Stimulated activated CD4-positive, alpha-beta T cell treated with anti-CD3 and anti-CD28 coated beads, Interleukin-15, amount 100 ng/mL, for 48 hours (primary cell): ENCODE measurements at regions not wholly inside any gene's neighbourhood (a gene's known extent, or its start where the extent isn't known, plus 50 kb on each side); places are given as distances from the start of the nearest gene placed in this dataset.
"Not testable (repeated sequence)": the region's sequence is repeated elsewhere in the genome, so short reads cannot be mapped to it uniquely, and the experiment has no call there.

Source experiments
- DNase-seq, 2 donors: peaks; one replicate each; pipeline ENCODE4 v3.0.0-alpha.2; 2020; ENCODE audit warnings: low read depth in 2 of 2

DNA sequence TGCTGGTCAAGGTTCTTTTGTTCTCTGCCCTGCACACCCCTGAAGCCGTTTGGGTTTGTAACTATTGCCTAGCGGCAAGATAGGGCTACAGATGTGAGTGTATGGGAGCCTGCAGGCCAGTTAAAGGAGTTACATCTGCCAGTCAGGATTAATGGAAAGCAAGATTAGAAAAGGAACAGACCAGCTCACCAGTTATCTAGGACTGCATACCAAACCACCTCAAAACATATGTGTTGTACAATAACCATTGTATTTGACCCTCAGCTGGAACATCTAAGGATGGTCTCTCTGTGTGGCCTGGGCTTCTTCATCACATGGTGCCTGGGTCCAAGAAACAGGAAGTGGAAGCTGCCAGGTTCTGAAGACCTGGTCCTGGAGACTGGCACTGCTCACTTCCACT lies 52.5 kb upstream of the FBXO28 start:
- DNase-seq, result no peak

DNA sequence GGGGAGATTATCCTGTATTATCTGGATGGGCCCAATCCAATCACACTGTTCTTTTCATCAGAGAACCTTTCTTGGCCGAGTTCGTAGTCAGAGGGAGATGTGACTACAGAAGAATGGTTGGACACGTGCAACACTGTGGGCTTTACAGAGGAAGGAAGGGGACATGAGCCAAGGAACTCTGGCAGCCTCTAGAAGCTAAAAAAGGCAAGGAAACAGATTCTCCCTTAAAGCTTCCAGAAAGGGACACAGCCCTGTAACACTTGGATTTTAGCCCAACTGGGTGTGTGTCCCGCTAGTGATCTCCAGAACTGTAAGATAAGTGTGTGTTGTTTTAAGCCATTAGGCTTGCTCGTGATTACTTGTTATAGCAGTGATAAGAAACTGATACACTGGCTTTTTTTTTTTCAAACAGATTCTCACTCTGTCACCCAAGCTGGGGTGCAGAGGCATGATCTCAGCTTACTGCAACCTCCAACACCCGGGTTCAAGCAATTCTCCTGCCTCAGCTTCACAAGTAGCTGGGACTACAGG lies 53.9 kb upstream of the FBXO28 start:
- DNase-seq, result no peak

DNA sequence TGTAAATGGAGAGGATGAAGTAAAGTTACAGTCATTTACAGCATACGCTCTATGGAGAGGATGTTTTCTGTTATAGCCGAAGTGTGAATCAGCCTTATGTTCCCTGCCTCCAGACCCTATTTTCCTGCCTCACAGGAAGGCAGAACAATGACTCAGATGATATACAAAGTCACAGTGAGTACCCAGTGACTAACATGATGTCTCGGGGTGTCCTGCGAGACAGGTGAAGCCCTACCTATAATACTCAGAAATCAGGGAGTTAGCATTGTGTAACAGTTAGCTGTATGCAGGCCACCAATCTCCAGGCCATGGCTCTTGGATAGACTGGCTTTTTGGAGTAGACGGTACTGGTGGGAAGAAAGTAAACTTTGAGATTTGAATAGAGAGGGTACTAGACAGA lies 55.6 kb upstream of the FBXO28 start:
- no peak for DNase-seq

DNA sequence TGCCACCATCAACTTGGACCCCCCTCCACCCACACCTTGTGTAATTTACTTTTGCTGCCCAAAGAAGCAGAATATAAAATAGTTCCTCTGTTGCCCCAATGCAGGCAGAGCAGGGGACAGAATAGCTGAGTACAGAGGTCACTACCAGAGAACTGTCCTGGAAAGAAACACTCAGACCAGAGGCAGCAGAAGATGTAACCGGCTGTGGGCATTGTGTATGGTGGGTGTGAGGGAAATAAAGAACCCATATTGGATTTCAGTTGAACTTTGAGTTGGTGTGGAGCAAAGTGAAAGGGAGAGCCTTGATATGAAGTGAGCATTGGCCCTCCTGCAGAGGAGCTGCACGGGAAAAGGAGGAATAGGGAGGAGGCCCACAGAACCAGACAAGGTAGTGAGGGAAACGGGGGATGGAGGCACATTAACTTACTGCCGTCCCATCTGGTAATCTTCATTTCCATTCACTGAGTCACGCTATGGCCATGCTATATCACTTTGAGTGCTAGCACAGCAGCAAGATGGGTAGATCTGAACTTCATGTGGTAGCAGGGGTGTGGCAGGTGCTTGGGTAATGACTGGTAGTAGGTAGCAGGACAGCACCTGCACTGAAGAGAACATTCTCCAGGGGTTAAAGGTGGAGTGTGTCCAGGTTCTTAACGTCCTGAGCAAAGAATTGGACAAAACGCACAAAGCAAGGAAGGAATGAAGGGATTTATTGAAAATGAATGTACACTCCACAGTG lies 56.3 kb upstream of the FBXO28 start:
- DNase-seq, result no peak

DNA sequence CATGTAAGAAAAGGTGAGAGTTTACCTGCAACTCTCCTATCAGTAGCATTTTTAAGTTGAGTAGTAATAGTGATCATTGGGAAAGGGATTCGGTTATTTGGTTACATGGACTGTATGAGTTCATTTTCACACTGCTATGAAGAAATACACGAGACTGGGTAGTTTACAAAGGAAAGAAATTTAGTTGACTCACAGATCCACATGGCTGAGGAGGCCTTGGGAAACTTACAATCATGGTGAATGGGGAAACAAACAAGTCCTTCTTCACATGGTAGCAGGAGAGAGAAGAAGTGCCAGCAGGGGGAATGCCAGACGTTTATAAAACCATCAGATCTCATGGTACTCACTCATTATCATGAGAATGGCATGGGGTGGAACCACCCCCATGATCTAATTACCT lies 59.3 kb upstream of the FBXO28 start:
- DNase-seq, result no peak

DNA sequence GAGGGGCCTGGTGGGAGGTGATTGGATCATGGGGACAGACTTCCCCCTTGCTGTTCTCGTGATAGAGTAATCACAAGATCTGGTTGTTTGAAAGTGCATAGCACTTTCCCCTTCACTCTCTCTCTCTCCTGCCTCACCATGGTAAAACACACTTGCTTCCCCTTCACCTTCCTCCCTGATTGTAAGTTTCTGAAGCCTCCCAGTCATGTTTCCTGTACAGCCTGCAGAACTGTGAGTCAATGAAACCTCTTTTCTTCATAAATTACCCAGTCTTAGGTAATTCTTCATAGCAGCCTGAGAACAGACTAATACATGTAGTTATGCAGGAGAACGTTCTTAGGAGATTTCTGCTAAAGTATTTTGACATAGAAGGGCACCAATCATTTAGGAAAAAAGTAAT lies 59.9 kb upstream of the FBXO28 start:
- DNase-seq, result no peak

DNA sequence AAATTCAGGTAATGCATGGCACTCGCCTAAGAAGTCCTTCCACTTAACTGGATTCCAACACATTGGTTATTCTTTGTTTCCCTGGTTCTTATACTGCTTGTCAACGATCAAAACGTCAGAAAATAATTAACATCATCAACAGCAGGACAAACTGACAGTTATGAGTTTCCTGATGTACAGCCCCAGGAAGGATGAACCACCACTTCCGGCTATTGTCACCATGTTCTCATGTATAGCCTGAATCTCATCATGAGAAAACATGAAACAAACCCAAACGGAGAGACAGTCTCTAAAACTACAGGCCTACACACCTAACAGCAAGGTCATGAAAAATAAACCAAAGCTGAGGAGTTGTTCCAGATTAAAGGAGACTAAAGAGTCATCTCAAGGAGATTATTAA lies 60.5 kb upstream of the FBXO28 start:
- DNase-seq, result no peak

DNA sequence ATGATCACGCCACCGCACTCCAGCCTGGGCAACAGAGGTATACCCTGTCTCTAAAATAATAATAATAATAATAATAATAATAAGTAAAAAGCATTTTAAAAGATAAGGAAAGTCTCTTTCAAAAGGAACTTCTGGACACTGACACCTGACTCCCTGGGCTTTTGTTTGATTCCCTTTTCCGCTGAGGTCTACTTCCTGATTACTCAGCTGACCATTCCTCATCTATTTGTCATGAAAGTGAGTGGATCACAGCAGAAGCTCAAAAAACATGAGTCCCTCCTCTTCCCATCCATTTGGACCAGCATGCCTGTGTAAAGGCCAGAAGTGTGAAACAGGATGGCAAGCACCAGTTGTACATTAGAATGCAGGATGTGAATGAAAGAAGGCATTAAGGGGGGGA lies 61.1 kb upstream of the FBXO28 start:
- DNase-seq, result no peak

DNA sequence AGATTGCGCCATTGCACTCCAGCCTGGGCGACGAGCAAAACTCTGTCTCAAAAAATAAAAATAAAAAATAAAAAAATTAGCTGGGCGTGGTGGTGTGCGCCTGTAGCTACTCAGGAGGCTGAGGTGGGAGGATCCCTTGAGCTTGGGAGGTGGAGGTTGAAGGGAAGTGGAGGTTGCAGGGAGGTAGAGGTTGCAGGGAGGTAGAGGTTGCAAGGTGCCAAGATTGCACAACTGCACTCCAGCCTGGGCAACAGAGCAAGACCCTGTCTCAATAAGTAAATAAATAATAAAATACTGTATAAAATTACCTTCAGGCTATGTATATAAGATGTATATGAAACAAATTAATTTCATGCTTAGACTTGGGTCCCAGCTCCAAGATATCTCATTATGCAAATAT lies 62.1 kb upstream of the FBXO28 start:
- not testable (repeated sequence) for DNase-seq

DNA sequence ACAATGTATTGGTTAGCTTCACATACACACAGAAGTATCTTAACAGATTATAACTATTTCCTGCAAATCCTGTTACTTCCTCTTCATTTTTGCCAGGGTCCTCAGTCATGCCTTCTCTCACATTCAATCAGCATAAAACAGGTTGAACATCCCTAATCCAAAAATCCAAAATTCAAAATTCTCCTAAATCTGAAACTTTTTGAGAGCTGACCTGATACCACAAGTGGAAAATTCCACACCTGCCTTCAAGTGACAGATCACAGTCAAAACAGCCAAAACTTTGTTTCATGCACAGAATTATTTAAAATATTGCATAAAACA lies 62.9 kb upstream of the FBXO28 start:
- DNase-seq, result no peak

DNA sequence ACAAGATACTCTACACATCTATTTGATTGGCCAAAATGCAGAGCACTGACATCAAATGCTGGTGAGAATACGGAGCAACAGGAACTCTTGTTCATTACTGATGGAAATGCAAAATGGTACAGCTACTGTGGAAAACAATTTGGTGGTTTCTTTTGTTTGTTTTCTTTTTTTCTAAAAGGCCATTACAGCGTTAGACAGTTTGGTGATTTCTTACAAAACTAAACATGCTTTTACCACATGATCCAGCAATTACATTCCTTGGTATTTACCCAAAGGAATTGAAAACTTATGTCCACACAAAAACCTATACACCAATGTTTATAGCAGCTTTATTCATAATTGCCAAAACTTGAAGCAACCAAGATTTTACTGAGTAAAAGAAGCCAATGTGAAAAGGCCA lies 66.4 kb upstream of the FBXO28 start:
- DNase-seq, result no peak

DNA sequence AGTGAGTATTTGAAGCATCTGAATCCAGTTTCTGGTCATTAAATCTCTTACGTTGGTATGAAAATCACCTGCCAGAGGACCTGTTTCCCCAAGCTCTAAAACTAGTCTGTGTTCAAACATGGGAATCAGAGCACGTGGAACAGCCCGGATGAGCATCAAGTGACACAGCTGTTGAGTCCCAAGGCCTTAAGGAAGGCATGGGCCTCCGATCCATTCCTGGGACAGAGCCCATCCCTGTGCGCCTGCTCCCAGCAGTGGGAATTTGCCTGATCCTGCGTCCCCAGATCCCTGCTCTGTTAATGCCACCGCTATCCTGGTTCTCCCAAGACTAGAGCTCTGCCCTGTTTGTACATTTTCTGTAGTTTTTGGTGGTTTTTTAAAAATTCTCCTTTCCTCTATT lies 68.4 kb upstream of the FBXO28 start:
- no peak for DNase-seq

DNA sequence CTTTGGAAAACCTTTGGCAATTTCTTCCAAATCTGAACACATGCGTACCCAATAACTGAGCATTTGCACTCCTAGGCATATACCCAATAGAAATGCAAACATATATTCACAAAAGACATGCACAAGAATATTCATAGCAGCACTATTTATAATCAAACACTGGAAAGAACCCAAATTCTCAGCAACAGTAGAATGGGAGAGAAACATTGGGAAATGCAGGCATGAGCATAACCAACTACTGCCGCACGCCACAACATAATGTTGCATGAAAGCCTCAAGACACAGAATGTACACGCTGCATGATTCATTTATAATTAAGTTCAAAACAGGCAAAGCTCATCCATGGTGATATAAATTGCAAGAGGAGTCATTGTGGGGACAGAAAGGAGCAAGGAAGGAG lies 69.5 kb upstream of the FBXO28 start:
- DNase-seq, result no peak

DNA sequence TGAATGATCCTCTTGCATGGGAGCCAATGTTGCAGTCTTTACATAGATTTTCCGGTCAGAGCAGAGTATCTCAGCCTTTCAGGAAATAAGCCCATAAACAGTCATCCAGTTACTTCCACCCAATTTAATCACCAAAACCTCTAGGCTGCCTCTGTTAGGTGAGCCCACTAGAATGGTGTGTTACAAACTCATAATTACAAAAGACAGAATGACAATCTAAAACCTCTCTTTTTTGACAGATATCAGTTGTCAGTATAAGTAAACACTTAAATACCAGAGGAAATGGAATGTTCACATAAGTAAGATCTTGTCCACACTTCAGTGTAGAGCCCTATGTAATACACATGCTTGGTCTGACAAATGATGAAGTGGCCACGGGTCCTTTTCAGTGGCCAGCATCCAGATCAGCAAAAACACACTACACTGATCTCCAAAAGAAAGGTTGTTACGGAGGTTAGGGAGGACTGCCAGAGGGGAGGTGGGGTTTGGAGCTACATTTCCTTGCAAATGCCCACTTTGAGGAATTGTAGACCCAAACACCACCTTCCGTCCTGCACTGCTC lies 71.3 kb upstream of the FBXO28 start:
- no peak for DNase-seq

DNA sequence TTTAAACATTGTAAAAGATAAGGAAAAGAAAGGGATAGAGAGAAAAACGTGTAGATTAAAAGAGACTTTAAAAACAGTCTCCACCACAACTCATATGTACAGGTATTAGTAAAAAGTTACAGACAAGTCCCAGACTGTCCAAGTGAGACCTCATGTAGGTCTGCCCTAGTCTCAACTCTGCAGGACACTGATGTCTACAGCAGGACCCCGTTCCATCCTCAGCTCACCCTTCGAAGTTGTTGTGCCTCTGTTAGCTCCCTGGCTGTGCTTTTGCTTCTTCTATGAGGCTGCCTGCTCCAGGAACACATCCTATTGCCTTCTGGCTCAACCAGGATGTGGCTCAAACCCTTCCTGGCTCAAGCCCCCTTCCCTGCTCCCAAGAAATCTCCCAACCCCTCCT lies 72.9 kb upstream of the FBXO28 start:
- DNase-seq, result no peak

DNA sequence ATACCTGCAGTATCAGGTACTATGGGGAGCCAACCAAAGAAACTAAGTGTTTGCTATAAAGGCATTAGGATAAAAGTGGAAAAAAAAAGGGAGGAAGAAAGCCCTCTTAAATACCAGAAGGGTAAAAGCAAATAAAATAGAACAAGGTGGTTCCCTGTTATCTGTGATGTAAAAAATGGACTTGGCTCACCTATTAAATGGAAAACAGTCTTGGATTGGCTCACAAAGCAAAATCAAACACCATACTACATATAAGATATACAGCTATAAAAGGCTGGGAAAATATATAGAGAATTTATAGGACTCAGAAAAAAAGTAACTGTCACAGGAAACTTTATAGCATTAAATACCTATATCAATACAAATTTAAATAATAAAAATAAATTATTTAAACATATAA lies 73.5 kb upstream of the FBXO28 start:
- not testable (repeated sequence) for DNase-seq

DNA sequence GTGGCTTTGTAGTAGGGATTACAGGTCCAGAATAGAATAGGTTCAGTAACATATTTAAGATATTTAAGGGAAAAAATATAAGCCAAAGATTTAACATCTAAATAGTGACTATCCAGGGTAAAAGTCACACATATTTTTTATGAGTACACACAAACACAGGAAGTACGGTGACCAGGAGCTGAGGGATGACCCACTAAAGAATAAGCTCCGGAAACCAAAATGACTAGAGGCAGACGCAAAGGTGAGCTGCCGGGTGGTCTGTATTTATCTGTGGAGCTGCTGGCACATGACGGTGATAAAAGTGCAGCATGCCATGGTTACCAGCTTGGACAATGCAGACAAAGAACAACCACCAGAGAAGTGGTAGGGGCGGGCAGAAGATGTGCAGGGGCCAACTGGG lies 73.9 kb upstream of the FBXO28 start:
- DNase-seq, result not testable (repeated sequence)

DNA sequence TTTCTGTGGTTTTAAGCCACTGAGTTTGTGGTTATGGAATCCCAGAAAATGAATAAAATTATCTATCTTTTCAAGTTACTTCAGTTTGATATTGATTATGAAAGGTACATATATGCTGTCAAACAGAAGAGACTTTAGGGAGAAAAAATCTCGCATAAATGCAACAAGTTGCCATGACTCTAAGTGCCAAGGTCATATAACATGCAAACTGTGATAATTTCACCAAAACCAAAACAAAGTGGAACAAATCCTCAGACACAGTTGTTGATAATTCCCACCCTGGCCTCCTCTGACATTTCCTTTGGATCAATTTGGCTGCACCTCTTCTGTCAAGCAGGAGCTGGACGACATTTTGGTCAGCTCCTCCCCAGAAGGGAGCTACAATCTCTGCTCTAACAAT lies 75.1 kb upstream of the FBXO28 start:
- not testable (repeated sequence) for DNase-seq

DNA sequence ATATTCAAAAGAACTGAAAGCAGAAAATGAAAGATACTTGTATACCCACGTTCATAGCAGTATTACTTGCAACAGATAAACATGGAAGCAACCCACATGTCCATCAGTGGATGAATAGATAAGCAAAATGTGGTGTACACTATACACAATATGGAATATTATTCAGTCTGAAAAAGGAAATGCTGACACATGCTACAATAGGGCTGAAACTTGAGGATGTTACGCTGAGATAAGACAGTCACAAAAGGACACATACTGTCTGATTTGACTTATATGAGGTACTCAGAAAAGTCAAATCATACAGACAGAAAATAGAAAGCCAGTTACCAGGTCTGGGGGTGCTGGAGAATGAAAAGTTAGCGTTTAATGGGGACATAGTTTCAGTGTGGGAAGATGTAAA lies 76.5 kb upstream of the FBXO28 start:
- DNase-seq, result not testable (repeated sequence)

DNA sequence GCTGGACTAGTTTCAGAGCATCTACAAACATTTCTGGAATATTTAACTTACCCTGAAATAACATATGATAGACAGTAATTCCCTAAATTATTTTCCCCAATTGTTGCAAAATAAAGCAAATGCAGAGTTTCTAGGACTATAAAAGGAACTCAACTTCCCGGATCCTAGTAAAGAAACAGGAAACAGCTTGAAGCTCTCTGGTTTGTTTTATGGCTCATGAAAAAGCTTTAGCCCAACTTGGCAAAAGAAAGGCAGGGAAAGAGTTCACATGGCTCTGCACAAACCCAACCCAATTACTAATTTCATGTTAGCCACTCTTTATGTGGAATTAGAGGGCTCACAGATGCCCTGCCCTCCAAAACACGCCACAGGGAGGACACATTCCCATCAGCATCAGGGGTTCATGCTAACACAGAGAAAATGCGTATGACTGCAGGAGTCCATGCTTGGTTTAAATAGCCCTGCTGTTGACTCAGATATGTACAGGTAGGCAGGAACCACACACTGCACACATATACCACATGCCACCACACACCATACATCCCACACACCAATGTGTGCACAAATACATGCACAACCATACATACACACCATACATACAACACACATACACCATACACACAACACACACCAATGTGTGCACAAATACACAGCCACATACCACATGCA lies 81.2 kb upstream of the FBXO28 start:
- DNase-seq, result not testable (repeated sequence)

DNA sequence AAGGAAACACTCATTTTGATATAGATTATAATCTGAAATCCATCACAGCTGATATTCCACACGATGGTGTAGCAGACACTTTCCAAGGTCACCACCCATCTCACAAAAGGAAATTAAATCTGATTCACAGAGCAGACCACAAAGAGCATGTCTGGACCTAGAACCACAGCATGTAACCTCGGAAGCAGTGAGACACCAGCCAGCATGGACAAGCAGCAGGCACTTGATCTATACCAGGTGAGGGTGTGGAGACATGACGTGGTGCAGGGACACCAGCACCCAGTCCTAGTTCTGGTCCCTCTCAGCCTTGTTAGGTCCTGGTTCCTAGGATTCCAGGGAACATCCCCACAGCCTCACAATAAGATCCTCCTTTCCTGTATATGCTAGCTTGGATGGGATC lies 81.9 kb upstream of the FBXO28 start:
- DNase-seq, result not testable (repeated sequence)

DNA sequence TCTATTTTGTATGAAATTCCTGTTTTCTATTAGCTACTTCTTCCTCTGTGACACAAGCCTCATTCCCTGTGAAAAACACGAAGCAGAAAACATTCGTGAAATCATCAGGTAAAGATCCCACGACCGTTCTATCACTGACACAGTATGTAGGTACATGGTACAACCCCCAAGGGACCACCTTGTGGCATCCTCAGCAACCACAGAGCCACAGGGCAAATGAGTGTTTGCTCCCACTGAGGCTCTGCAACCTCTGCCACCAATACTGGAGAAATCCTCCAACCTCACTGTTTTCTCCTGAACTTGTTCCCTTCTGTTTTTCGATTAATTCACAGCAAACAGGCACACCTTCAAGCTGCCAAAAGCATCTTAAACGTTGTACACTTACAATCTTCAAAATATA lies 83.7 kb upstream of the FBXO28 start:
- DNase-seq, result not testable (repeated sequence)

DNA sequence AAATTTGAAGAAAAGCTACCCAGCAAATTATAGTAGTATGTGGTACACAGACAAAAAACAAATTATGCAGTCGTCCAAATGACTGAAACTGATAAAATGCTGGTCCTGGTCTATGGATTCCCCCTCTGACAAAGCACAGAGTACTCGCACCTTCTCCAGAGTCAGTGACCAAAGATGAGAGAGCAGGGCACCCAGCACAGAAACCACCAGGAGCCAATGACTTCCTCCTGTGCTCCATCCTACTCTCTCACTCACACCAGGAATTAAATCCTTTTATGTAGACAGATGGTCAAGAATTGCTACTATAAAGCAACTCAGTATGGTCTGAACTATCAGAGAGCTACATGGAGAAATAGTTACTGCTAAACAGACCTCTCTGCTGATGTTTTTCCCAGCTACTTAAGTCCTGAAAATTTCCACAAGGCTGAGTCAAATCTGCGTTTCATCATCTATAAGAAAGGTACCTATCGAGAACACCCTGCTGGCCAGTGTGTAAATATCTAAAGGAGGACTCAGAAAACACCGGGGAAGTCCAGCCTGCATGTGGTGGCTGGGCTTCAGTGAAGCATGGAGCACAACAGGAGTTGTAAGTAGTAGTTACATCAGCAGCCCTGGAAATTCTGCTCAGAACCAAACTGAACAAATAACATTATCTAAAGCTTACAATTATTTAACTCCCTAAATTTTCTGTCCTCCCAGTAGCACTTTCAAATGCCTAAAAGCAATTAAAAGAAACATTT lies 84.5 kb upstream of the FBXO28 start:
- DNase-seq, result not testable (repeated sequence)
